Nephron progenitor cell (in vitro differentiated cells): ENCODE measurements at regions not wholly inside any gene's neighbourhood (a gene's known extent, or its start where the extent isn't known, plus 50 kb on each side); places are given as distances from the start of the nearest gene placed in this dataset.
"Not testable (repeated sequence)": the region's sequence is repeated elsewhere in the genome, so short reads cannot be mapped to it uniquely, and the experiment has no call there.

Experiments used
- DNase-seq: peaks from one replicate; pipeline ENCODE4 v3.0.0; 2021
- H3K27ac Mint-ChIP-seq: 2 replicates; pipeline ENCODE4 v1.8.0; 2021; ENCODE audit warnings: mild to moderate bottlenecking, moderate library complexity, mixed read lengths
- H3K27me3 Mint-ChIP-seq: 2 replicates; pipeline ENCODE4 v1.8.0; 2021; ENCODE audit warnings: mild to moderate bottlenecking, low read depth, mixed read lengths; ENCODE audit not compliant: poor library complexity
- H3K36me3 Mint-ChIP-seq: 2 replicates; pipeline ENCODE4 v1.8.0; 2021; ENCODE audit warnings: low read depth, mixed read lengths
- H3K4me1 Mint-ChIP-seq: 2 replicates; pipeline ENCODE4 v1.8.0; 2021; ENCODE audit warnings: mixed read lengths
- H3K4me3 Mint-ChIP-seq: 2 replicates; pipeline ENCODE4 v1.8.0; 2021; ENCODE audit warnings: mild to moderate bottlenecking, moderate library complexity, mixed read lengths
- H3K9me3 Mint-ChIP-seq: 2 replicates; pipeline ENCODE4 v1.8.0; 2021; ENCODE audit warnings: mild to moderate bottlenecking, moderate library complexity, mixed read lengths
- CTCF ChIP-seq: fragments of 200-600 bp; sonication (generic); IDR thresholded peaks from 2 replicates; pipeline ENCODE4 v1.5.0; 2021; ENCODE audit warnings: antibody characterized with exemption

- DNase-seq = no peak
- no peaks in the 10 kb centered on the region for H3K36me3 Mint-ChIP-seq
- H3K4me1 Mint-ChIP-seq = peaks cover 12% of the 10 kb centered on the region
- no peak overlapping the region for H3K27ac Mint-ChIP-seq
- no peak for TF ChIP-seq CTCF
- peaks cover 3% of the 10 kb centered on the region for H3K27me3 Mint-ChIP-seq
- H3K4me3 Mint-ChIP-seq = no peak overlapping the region
- no peaks in the 10 kb centered on the region for H3K9me3 Mint-ChIP-seq
These were observed 128.2 kb upstream of the TMEM170B start for GRCh38 chr6:11409371-11409770.

GRCh38 chr6:11407414-11407813 is 130.1 kb upstream of the TMEM170B start:
- Mint-ChIP-seq H3K4me1 (peaks cover 18% of the 10 kb centered on the region), H3K36me3 (no peaks in the 10 kb centered on the region), H3K27me3 (no peaks in the 10 kb centered on the region), H3K4me3 (no peak overlapping the region), H3K9me3 (peaks cover 7% of the 10 kb centered on the region), H3K27ac (no peak overlapping the region)
- no peak for TF ChIP-seq CTCF
- no peak for DNase-seq

- H3K27me3 Mint-ChIP-seq = no peaks in the 10 kb centered on the region
- no peak for TF ChIP-seq CTCF
- no peak for DNase-seq
- H3K9me3 Mint-ChIP-seq = peaks cover 20% of the 10 kb centered on the region
- peak overlapping the region; percentile 60 for H3K27ac Mint-ChIP-seq
- peaks cover 12% of the 10 kb centered on the region for H3K4me1 Mint-ChIP-seq
- H3K4me3 Mint-ChIP-seq = no peak overlapping the region
- no peaks in the 10 kb centered on the region for H3K36me3 Mint-ChIP-seq
These were observed 132.7 kb upstream of the TMEM170B start for GRCh38 chr6:11404838-11405237.

DNA sequence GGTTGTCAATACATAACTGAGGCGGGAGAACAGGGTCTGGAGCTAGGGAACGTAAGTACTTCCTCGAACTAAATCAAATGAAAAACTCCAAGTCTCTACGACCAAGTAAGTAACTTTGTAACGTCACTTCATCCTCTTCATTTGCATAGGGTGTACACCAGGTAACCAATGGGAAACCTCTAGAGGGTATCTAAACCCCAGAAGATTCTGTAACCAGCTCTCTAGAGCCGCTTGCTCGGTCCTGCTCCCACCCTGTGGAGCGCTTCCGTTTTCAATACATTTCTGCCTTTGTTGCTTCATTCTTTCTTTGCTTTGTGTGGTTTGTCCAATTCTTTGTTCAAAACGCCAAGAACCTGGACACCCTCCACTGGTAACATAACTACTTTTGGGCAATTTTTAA is 133.5 kb upstream of the TMEM170B start:
- TF ChIP-seq CTCF = no peak
- no peaks in the 10 kb centered on the region for H3K27me3 Mint-ChIP-seq
- H3K27ac Mint-ChIP-seq = no peak overlapping the region

DNA sequence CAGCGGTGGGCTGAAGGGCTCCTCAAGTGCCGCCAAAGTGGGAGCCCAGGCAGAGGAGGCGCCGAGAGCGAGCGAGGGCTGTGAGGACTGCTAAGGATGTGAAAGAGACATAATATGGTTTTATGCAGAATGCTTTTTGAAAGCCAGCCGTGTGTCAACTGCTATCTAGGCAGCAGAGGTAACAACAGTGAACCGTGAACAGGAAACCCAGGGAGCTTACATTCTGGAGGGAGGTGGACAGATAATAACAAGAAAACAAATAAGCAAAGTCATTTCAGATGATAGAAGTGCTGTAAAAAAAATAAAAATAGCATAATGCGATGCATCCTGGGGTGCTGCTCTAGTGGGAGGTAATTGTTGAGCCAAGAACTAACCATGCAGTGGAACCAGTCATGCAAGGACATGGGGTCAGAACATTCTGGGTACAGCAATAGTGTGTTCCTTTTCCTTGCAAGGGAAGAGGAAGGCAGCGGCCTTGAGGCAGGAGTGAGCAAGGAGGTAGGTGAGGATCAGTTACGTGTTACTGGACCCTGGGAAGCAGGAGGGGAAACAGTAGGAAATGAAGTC is 134.4 kb upstream of the TMEM170B start:
- TF ChIP-seq CTCF = no peak
- DNase-seq = no peak
- peak overlapping the region; percentile 97 for H3K27ac Mint-ChIP-seq
- peaks cover 20% of the 10 kb centered on the region for H3K9me3 Mint-ChIP-seq
- H3K4me3 Mint-ChIP-seq = no peak overlapping the region
- no peaks in the 10 kb centered on the region for H3K27me3 Mint-ChIP-seq
- peaks cover 12% of the 10 kb centered on the region for H3K4me1 Mint-ChIP-seq
- no peaks in the 10 kb centered on the region for H3K36me3 Mint-ChIP-seq

More for the DNA sequence above, 133.5 kb upstream of the TMEM170B start:
- Mint-ChIP-seq H3K4me3 (no peak overlapping the region), H3K9me3 (peaks cover 20% of the 10 kb centered on the region), H3K36me3 (no peaks in the 10 kb centered on the region), H3K4me1 (peaks cover 12% of the 10 kb centered on the region)
- no peak for DNase-seq

DNA sequence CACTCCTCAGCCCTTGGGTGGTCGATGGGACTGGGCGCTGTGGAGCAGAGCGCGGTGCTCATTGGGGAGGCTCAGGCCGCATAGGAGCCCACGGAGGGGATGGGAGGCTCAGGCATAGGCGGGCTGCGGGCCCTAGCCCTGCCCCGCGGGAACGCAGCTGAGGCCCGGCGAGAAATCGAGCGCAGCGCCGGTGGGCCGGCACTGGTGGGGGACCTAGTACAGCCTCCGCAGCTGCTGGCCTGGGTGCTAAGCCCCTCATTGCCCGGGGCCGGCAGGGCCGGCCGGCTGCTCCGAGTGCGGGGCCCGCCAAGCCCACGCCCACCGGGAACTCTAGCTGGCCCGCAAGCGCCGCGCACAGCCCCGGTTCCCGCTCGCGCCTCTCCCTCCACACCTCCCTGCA is 135.0 kb upstream of the TMEM170B start:
- H3K36me3 Mint-ChIP-seq, H3K27me3 Mint-ChIP-seq: not testable (repeated sequence)

DNA sequence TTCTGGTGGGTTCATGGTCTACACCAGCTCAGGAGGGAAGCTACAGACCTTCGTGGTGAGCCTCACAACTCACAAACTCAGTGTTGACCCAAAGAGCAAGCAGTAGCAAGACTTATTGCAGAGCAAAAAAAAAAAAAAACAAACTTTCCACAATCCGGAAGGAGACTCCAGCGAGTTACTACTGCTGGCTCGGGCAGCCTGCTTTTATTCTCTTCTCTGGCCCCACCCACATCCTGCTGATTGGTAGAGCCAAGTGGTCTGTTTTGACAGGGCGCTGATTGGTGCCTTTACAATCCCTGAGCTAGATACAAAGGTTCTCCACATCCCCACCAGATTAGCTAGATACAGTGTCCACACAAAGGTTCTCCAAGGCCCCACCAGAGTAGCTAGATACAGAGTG is 135.6 kb upstream of the TMEM170B start:
- peaks cover 13% of the 10 kb centered on the region for H3K4me1 Mint-ChIP-seq
- H3K27ac Mint-ChIP-seq, DNase-seq, H3K4me3 Mint-ChIP-seq, H3K36me3 Mint-ChIP-seq, H3K27me3 Mint-ChIP-seq: not testable (repeated sequence)
- peaks cover 20% of the 10 kb centered on the region for H3K9me3 Mint-ChIP-seq

More for the DNA sequence above, 135.0 kb upstream of the TMEM170B start:
- peaks cover 12% of the 10 kb centered on the region for H3K4me1 Mint-ChIP-seq
- H3K27ac Mint-ChIP-seq, DNase-seq, H3K4me3 Mint-ChIP-seq: not testable (repeated sequence)
- peaks cover 20% of the 10 kb centered on the region for H3K9me3 Mint-ChIP-seq
